HG03039 (cell line): ENCODE measurements at regions not wholly inside any gene's neighbourhood (a gene's known extent, or its start where the extent isn't known, plus 50 kb on each side); places are given as distances from the start of the nearest gene placed in this dataset.
"Not testable (repeated sequence)": the region's sequence is repeated elsewhere in the genome, so short reads cannot be mapped to it uniquely, and the experiment has no call there.

ENCODE experiments used
- ATAC-seq: cut with Tn5 transposase; IDR thresholded peaks from one replicate; pipeline ENCODE4 v1.9.1; 2021; ENCODE audit warnings: mild to moderate bottlenecking, moderate library complexity; ENCODE audit not compliant: unreplicated experiment

DNA sequence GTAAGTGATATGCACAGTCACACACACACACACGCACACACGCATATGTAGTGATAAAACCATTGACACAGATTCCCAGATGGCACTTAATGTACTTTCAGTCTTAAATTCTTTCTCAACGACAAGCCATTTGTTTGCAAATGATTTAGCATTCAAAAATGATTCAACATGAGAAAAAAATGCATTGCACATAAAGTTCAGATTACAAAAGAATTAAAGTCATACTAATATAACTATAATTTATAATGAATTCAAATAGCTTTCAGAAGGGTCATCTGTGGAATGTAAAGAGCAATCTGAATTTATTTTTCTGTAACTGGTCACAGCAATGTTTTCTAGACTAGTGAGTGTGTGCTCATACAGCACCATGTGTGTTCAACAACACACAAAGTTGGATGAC, 521.6 kb upstream of the ZNF337 start:
- ATAC-seq, result no peak

DNA sequence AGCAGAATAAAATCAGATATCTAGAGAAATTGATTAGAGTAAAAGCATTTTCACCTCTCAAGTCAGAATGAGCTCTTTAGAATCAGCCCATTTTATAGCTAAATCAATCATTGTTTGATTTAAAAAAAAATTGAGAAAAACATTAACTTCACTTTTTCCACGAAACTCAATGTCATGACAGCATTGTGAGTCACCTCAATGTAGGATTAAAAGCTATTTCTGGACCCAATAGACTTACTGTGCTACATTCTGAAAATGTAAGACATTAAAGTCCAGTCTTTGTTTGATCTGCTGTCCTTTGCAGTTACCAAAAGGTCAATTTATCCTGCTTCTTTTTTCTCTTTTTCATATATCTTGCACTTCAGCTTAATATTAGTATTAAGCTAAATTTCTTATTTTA, 519.4 kb upstream of the ZNF337 start:
- ATAC-seq, result no peak

GRCh38 chr20:26214991-26215390, 518.3 kb upstream of the ZNF337 start:
- no peak for ATAC-seq

DNA sequence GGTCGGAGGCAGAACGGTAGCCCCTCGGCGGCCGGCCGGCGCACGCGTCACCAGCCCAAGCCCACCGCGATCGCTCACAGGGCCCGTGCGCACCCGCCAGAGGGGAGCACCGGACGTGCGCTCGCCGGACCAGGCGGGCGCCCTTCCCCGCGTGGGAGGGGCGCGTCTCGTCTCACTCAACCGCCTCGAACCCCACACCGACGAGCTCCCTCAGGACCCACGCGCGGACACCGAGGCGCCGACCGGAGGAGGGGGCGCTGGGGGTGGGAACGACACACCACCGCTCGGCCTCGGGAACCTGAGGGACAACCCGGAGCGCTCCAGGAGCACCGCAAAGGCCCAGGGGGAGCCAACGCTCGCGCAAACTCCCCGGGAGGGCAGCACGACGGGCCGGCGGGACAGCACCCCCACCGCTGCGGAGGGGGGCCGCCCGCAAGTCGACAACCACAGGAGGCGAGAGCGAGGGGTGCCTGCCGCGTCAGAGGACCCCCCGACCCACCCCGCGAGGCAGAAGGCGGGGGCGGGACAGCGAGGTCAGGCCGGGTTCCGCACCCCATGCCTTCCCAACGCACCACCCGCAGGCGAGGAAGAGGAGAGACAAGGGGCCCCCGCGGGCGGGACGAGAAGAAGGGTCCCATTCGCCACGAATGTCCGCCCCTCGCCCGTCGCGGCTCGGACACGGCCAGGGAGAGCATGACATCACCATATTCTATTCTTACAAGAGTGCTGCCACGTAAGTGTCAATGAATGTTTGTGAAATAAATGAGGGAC, 512.7 kb upstream of the ZNF337 start:
- ATAC-seq, result no peak

DNA sequence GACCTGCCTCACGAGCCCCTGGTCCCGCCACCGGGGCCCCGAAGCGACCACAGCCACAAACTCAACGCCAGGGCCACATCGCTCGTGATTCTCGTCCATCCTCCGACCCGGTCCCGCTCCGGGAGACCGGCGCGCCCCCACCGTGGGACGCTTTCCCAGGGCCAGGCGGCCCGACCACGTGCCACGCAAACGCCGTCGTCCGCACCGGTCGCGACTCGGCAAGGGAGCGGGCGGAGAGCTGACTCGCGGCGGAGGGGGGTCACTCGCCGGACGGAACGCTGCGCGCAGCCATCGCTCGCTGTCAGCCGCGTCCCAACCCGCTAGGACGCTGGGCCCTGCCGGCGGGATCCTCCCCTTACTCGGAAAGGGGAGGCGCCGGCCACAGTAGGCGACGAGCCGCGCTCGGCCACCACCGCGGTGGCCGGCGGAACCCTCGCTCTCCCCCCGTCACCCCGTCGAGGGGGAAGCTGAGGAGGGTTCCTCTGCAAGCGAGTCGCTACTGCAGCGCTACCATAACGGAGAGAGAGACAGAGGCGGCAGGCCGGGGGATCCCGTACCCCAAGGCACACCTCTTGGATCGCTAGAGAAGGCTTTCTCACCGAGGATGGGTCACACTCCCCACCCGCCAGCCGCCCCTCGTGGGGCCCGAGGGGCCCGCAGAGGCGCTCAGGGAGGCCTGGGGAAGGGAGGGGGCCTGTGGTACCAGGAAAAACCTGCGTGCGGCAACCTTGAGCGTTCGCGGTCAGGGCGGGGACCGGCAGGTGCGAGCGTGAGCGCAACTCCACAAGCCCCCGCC, 511.8 kb upstream of the ZNF337 start:
- ATAC-seq, result no peak

DNA sequence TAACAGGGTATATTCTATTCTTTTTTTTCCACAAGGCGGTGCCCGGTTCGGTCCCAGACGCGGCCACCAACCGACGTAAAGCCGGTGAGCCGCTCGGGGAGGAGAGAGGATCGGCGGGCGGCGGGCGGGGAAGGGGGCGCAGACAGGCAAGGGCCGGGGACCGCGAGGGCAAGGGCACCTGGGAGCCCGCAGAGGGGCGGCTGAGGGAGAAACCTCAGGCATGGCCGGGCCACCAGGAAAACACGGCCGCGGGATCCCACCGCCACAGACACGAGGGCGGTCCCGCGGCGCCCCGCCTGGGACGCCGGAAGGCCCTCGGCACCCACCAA, 511.3 kb upstream of the ZNF337 start:
- not testable (repeated sequence) for ATAC-seq

- no peak for ATAC-seq
Observed at GRCh38 chr20:26207237-26207966, 510.7 kb upstream of the ZNF337 start.

- ATAC-seq, result no peak
Observed at GRCh38 chr20:26205350-26205749, 508.7 kb upstream of the ZNF337 start.

GRCh38 chr20:26201026-26201425, 504.4 kb upstream of the ZNF337 start:
- not testable (repeated sequence) for ATAC-seq

- not testable (repeated sequence) for ATAC-seq
Observed at GRCh38 chr20:26187329-26187728, 490.7 kb upstream of the ZNF337 start.

DNA sequence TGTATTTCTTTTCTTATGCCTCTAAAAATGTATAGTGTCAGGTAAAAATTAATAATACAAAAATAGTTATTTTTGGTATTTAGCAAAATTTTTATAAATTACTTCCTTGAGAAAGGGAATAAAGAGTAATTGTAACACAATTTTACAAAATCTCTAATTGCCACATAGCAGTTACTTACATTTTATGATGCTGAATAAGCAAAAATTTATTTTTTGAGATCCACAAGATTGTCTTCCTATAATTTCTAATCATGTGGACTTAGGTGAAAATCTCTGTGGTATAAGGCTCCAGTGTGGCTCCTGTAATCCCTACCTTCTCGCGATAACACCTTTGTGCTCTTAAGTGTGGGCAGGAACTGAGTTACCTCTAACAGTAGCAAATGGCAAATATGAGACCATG, 487.1 kb upstream of the ZNF337 start:
- not testable (repeated sequence) for ATAC-seq

- not testable (repeated sequence) for ATAC-seq
Observed at GRCh38 chr20:26181364-26181763, 484.7 kb upstream of the ZNF337 start.

- not testable (repeated sequence) for ATAC-seq
Observed at GRCh38 chr20:26171875-26172274, 475.2 kb upstream of the ZNF337 start.

DNA sequence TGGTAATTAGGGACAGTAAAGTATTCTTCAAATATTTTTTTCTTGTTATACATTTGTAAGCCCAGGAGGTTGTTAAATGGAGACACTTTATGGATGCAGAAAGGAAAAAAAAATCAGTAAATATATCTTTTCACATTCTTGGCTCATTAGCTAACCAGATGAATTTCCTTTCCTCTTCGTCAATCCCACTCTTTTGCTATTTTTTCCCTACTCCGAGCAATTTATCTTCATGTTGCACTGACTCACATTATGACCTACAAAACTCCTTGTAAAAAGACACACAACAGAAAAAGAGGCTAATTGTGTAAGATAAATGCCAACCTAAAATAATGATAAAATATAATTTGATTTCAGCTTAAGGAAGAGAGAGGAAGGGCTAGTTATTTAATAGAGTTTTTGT, 472.9 kb upstream of the ZNF337 start:
- ATAC-seq, result no peak

- ATAC-seq, result no peak
Observed at GRCh38 chr20:26167499-26167898, 470.8 kb upstream of the ZNF337 start.

DNA sequence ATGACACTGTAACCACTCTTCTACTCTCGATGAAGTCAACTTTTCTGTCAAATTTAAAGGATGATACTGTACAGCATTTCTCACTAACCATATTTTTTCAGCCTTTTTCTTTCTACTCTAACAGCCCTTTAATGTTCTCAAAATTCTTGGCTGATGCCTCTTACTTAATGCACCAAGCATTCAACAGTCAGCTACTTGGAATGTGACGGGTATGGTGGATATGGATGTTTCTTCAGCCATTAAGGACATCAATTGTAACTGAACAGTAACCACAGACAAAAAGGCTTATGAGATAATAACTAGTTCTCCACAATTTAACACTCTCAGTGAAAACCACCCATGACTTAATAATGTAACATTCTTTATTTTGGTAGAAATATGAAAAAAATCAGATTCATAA, 467.2 kb upstream of the ZNF337 start:
- ATAC-seq, result no peak

- ATAC-seq, result not testable (repeated sequence)
Observed at GRCh38 chr20:26163151-26163550, 466.5 kb upstream of the ZNF337 start.

DNA sequence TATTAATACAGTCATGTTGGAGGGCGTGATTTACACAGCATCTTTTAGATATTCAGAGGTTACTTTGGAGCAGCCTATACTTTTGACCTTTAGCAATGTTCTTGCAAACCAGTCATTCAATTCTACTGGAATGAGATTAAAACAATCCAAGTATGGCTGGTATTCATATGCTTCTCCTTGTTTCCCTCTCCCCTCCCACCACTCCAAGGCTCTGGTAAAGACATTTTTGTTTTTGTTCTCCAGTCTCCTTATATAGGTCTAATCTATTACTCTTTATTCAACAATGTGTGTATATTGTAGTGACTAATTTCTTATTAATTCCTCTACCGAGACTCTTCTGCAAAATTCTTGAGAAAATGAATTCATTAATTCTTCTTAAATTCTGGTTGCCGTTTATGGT, 465.1 kb upstream of the ZNF337 start:
- not testable (repeated sequence) for ATAC-seq

- not testable (repeated sequence) for ATAC-seq
Observed at GRCh38 chr20:26160916-26161315, 464.3 kb upstream of the ZNF337 start.

DNA sequence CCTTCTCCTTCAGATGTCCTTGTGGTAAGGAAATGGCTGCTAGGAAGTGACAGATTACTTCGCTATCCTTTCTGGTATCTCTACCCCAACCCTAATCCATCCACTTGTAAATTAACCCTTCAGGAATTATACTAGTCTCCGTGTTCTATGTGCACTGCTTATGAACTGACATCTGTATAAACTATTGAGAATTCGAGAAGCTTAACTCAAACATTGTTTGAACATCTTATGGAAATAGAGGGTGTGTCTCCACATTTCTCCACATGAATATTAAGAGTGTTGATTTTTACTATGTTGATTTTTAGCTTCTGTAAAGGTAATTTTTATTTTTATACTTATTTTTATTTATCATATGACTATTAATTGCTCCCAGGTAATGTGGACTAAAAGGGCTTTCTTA, 457.6 kb upstream of the ZNF337 start:
- no peak for ATAC-seq

- no peak for ATAC-seq
Observed at GRCh38 chr20:26135325-26136110, 438.9 kb upstream of the ZNF337 start.
